ENCODE measurements at regions not wholly inside any gene's neighbourhood (a gene's known extent, or its start where the extent isn't known, plus 50 kb on each side); places are given as distances from the start of the nearest gene placed in this dataset.

GRCh38 chr6:33880766-33881165, 77.0 kb upstream of the MLN start:
- POLR2A ChIA-PET (ENCODE audit: unreplicated experiment) = no interaction called here
- no peaks in the 10 kb centered on the region for H3F3A ChIP-seq (ENCODE audit: insufficient read depth, low read depth)

GRCh38 chr6:33880104-33880678, 76.4 kb upstream of the MLN start:
- no peaks in the 10 kb centered on the region for H3F3A ChIP-seq (ENCODE audit: insufficient read depth, low read depth)
- no peaks in the 10 kb centered on the region for H3K79me2 ChIP-seq (ENCODE audit: low read depth)
- H3K4me2 ChIP-seq = no peak overlapping the region
- H3K9me3 ChIP-seq (ENCODE audit: insufficient read depth, low read depth) = no peaks in the 10 kb centered on the region
- intact Hi-C loops (cut with micrococcal nuclease; ENCODE audit: unreplicated experiment) = no loop called here
- no peak overlapping the region for H3K4me3 ChIP-seq
- POLR2A ChIA-PET (ENCODE audit: unreplicated experiment) = no interaction called here
- no peaks in the 10 kb centered on the region for H3K9me2 ChIP-seq (ENCODE audit: insufficient read depth)
- peaks cover 49% of the 10 kb centered on the region for H3K27me3 ChIP-seq (ENCODE audit: insufficient read depth, low read depth)
- H3K4me1 ChIP-seq (replicated peaks; ENCODE audit: insufficient read depth) = peaks cover 4% of the 10 kb centered on the region
- H2AFZ ChIP-seq = no peak overlapping the region
- TF ChIP-seq EZH2 (IDR thresholded peaks at IDR 0.05; ENCODE audit: low read depth) = no peak
- no peak for TF ChIP-seq CTCF (conservative IDR thresholded peaks at IDR 0.05)
- no TSS peak for BruUV-seq (replicated peaks)
- no peak overlapping the region for H3K27ac ChIP-seq
- CTCF ChIA-PET = interaction anchor here (0.6 to 0.7 kb wide), 2 partner anchors 9 to 15 kb away, joined by 4 to 5 read pairs; no protein-coding TSS in a partner anchor
- no peak for DNase-seq
- no peaks in the 10 kb centered on the region for H3K36me3 ChIP-seq (ENCODE audit: low read depth)
- no peaks in the 10 kb centered on the region for H4K20me1 ChIP-seq (ENCODE audit: insufficient read depth)

More at GRCh38 chr6:33880766-33881165, 77.0 kb upstream of the MLN start:
- Histone ChIP-seq H3K27me3 (ENCODE audit: insufficient read depth, low read depth) (peaks cover 48% of the 10 kb centered on the region), H3K4me3 (no peak overlapping the region), H3K4me1 (replicated peaks; ENCODE audit: insufficient read depth) (peaks cover 10% of the 10 kb centered on the region), H3K4me2 (no peak overlapping the region), H3K36me3 (ENCODE audit: low read depth) (no peaks in the 10 kb centered on the region), H3K9me3 (ENCODE audit: insufficient read depth, low read depth) (no peaks in the 10 kb centered on the region), H4K20me1 (ENCODE audit: insufficient read depth) (no peaks in the 10 kb centered on the region), H2AFZ (no peak overlapping the region), H3K79me2 (ENCODE audit: low read depth) (no peaks in the 10 kb centered on the region), H3K27ac (no peak overlapping the region), H3K9me2 (ENCODE audit: insufficient read depth) (no peaks in the 10 kb centered on the region)
- intact Hi-C loops (cut with micrococcal nuclease; ENCODE audit: unreplicated experiment) = no loop called here
- no peak for DNase-seq
- CTCF ChIA-PET = interaction anchor here (0.7 kb wide), 1 partner anchor 14 kb away, joined by 4 read pairs; no protein-coding TSS in a partner anchor
- TF ChIP-seq CTCF (conservative IDR thresholded peaks at IDR 0.05) = no peak
- no peak for TF ChIP-seq EZH2 (IDR thresholded peaks at IDR 0.05; ENCODE audit: low read depth)
- no TSS peak for BruUV-seq (replicated peaks)

- intact Hi-C loops (cut with micrococcal nuclease; ENCODE audit: unreplicated experiment) = no loop called here
- H3K4me2 ChIP-seq = no peak overlapping the region
- peaks cover 65% of the 10 kb centered on the region for H3K27me3 ChIP-seq (ENCODE audit: insufficient read depth, low read depth)
- ChIA-PET CTCF (no interaction called here), POLR2A (ENCODE audit: unreplicated experiment) (no interaction called here)
- H3K9me2 ChIP-seq (ENCODE audit: insufficient read depth) = no peaks in the 10 kb centered on the region
- H3K4me3 ChIP-seq = no peak overlapping the region
- no peak overlapping the region for H2AFZ ChIP-seq
- BruUV-seq (replicated peaks) = no TSS peak
- H3K4me1 ChIP-seq (replicated peaks; ENCODE audit: insufficient read depth) = no peaks in the 10 kb centered on the region
- H3F3A ChIP-seq (ENCODE audit: insufficient read depth, low read depth) = no peaks in the 10 kb centered on the region
- no peaks in the 10 kb centered on the region for H3K79me2 ChIP-seq (ENCODE audit: low read depth)
- H3K36me3 ChIP-seq (ENCODE audit: low read depth) = no peaks in the 10 kb centered on the region
- no peak for DNase-seq
- no peak for TF ChIP-seq CTCF (conservative IDR thresholded peaks at IDR 0.05)
- no peak for TF ChIP-seq EZH2 (IDR thresholded peaks at IDR 0.05; ENCODE audit: low read depth)
- no peaks in the 10 kb centered on the region for H4K20me1 ChIP-seq (ENCODE audit: insufficient read depth)
- H3K9me3 ChIP-seq (ENCODE audit: insufficient read depth, low read depth) = no peaks in the 10 kb centered on the region
- H3K27ac ChIP-seq = no peak overlapping the region
Observed at GRCh38 chr6:33878562-33878961, 74.8 kb upstream of the MLN start.
